HUDEP-2 (cell line): ENCODE measurements at regions not wholly inside any gene's neighbourhood (a gene's known extent, or its start where the extent isn't known, plus 50 kb on each side); places are given as distances from the start of the nearest gene placed in this dataset.
A peak's percentile ranks its signal among the peaks of the same experiment; 100 is the strongest.

Source experiments
- DNase-seq, 76 experiments: peaks; one replicate each; lab custom pipeline; 2025; ENCODE audit not compliant: unreplicated experiment in 76 of 76; lab: John Stamatoyannopoulos, UW

GRCh38 chr5:57698802-57699201 is 216.2 kb upstream of the ACTBL2 start:
- DNase-seq = no peak

- DNase-seq = no peak
Observed at GRCh38 chr5:57698086-57698485, 215.5 kb upstream of the ACTBL2 start.

GRCh38 chr5:57696825-57697570 is 214.4 kb upstream of the ACTBL2 start:
- DNase-seq = peak in 65 of 76 experiments; percentile 1 to 81 (median 40)

- no peak for DNase-seq
Observed at GRCh38 chr5:57696389-57696769, 213.8 kb upstream of the ACTBL2 start.

GRCh38 chr5:57695706-57696388 is 213.2 kb upstream of the ACTBL2 start:
- no peak for DNase-seq

- no peak for DNase-seq
Observed at GRCh38 chr5:57695179-57695578, 212.6 kb upstream of the ACTBL2 start.

- DNase-seq = no peak
Observed at GRCh38 chr5:57693488-57694305, 211.1 kb upstream of the ACTBL2 start.

GRCh38 chr5:57692582-57693487 is 210.2 kb upstream of the ACTBL2 start:
- peak in 59 of 76 experiments; percentile 0 to 76 (median 25) for DNase-seq

- DNase-seq = no peak
Observed at GRCh38 chr5:57690724-57691123, 208.1 kb upstream of the ACTBL2 start.

- no peak for DNase-seq
Observed at GRCh38 chr5:57687596-57687995, 205.0 kb upstream of the ACTBL2 start.

- DNase-seq = no peak
Observed at GRCh38 chr5:57685516-57686255, 203.1 kb upstream of the ACTBL2 start.

- peak in 6 of 76 experiments; percentile 0 to 22 (median 10) for DNase-seq
Observed at GRCh38 chr5:57684299-57684702, 201.7 kb upstream of the ACTBL2 start.

- no peak for DNase-seq
Observed at GRCh38 chr5:57683036-57683630, 200.5 kb upstream of the ACTBL2 start.

GRCh38 chr5:57681942-57682341 is 199.3 kb upstream of the ACTBL2 start:
- no peak for DNase-seq

GRCh38 chr5:57680686-57681085 is 198.1 kb upstream of the ACTBL2 start:
- no peak for DNase-seq

- no peak for DNase-seq
Observed at GRCh38 chr5:57677235-57677634, 194.6 kb upstream of the ACTBL2 start.

- DNase-seq = no peak
Observed at GRCh38 chr5:57676222-57677098, 193.8 kb upstream of the ACTBL2 start.

GRCh38 chr5:57675236-57675635 is 192.6 kb upstream of the ACTBL2 start:
- no peak for DNase-seq
